SU-DHL-6 (cell line): ENCODE measurements at regions not wholly inside any gene's neighbourhood (a gene's known extent, or its start where the extent isn't known, plus 50 kb on each side); places are given as distances from the start of the nearest gene placed in this dataset.

Experiments
- H2AFZ ChIP-seq: fragments of 200-600 bp; sonication (generic); 2 replicates; pipeline ENCODE4 v1.6.1; 2014; ENCODE audit warnings: low read depth, mild to moderate bottlenecking, moderate library complexity, mixed read lengths, antibody characterized with exemption, low read length; ENCODE audit not compliant: severe bottlenecking
- H3F3A ChIP-seq: fragments of 200-600 bp; shearing (Covaris generic); 2 replicates; pipeline ENCODE4 v1.6.0; 2016; ENCODE audit warnings: antibody characterized with exemption, mild to moderate bottlenecking; ENCODE audit not compliant: insufficient read depth
- H3K27ac ChIP-seq: fragments of 200-600 bp; sonication (generic); 2 replicates; pipeline ENCODE4 v1.5.1; 2016; ENCODE audit warnings: low read depth, mild to moderate bottlenecking, low read length, moderate library complexity, mixed read lengths
- H3K27me3 ChIP-seq: fragments of 200-600 bp; sonication (generic), shearing (Covaris generic); 2 replicates; pipeline ENCODE4 v1.6.0; 2014; ENCODE audit warnings: mild to moderate bottlenecking, low read length
- H3K36me3 ChIP-seq: fragments of 200-600 bp; sonication (generic); 2 replicates; pipeline ENCODE4 v1.6.1; 2014; ENCODE audit warnings: mild to moderate bottlenecking, low read length, mixed read lengths
- H3K4me2 ChIP-seq: fragments of 300-600, 200-600 bp; shearing (Covaris generic), sonication (generic); 2 replicates; pipeline ENCODE4 v1.6.0; 2014; ENCODE audit warnings: low read length, low read depth, mild to moderate bottlenecking; ENCODE audit not compliant: poor library complexity, severe bottlenecking
- H3K4me3 ChIP-seq: fragments of 200-600 bp; sonication (generic); 2 replicates; pipeline ENCODE4 v1.5.1; 2014; ENCODE audit warnings: antibody characterized with exemption, low read length, mild to moderate bottlenecking, mixed read lengths; ENCODE audit not compliant: insufficient read depth, poor library complexity, severe bottlenecking
- H3K79me2 ChIP-seq: fragments of 200-600 bp; sonication (generic); 2 replicates; pipeline ENCODE4 v1.6.1; 2014; ENCODE audit warnings: mild to moderate bottlenecking, low read length, moderate library complexity; ENCODE audit not compliant: insufficient read depth
- H3K9ac ChIP-seq: fragments of 200-600 bp; sonication (generic); 2 replicates; pipeline ENCODE4 v1.7.0; 2014; ENCODE audit warnings: mild to moderate bottlenecking, low read length
- H3K9me2 ChIP-seq: fragments of 200-600 bp; sonication (generic); replicated peaks from 2 replicates; pipeline ENCODE4 v1.6.1; 2014; ENCODE audit warnings: low read length; ENCODE audit not compliant: insufficient read depth
- H3K9me3 ChIP-seq: fragments of 200-600 bp; sonication (generic); 2 replicates; pipeline ENCODE4 v1.6.1; 2014; ENCODE audit warnings: low read length, mixed read lengths; ENCODE audit not compliant: insufficient read depth
- H4K20me1 ChIP-seq: fragments of 200-600 bp; sonication (generic); 2 replicates; pipeline ENCODE4 v1.6.1; 2014; ENCODE audit warnings: low read depth, mild to moderate bottlenecking, antibody characterized with exemption, low read length, moderate library complexity, mixed read lengths
- EZH2phosphoT487 ChIP-seq: fragments of 200-600 bp; sonication (generic), shearing (Covaris generic); conservative IDR thresholded peaks from 2 replicates; pipeline ENCODE4 v1.6.1; 2018; ENCODE audit warnings: mild to moderate bottlenecking, antibody characterized with exemption, low read length, moderate library complexity, mixed read lengths
- TF ChIP-seq, protein P1 (sequence below): fragments of 200-600 bp; sonication (generic); IDR thresholded peaks from one replicate; pipeline ENCODE4 v1.5.1; 2017; ENCODE audit warnings: antibody characterized with exemption, mild to moderate bottlenecking, low read length, moderate library complexity; ENCODE audit not compliant: insufficient read depth, poor library complexity, severe bottlenecking

GRCh38 chr4:30808276-30808675 lies 88.1 kb downstream of the PCDH7 start:
- TF ChIP-seq, protein P1, sequence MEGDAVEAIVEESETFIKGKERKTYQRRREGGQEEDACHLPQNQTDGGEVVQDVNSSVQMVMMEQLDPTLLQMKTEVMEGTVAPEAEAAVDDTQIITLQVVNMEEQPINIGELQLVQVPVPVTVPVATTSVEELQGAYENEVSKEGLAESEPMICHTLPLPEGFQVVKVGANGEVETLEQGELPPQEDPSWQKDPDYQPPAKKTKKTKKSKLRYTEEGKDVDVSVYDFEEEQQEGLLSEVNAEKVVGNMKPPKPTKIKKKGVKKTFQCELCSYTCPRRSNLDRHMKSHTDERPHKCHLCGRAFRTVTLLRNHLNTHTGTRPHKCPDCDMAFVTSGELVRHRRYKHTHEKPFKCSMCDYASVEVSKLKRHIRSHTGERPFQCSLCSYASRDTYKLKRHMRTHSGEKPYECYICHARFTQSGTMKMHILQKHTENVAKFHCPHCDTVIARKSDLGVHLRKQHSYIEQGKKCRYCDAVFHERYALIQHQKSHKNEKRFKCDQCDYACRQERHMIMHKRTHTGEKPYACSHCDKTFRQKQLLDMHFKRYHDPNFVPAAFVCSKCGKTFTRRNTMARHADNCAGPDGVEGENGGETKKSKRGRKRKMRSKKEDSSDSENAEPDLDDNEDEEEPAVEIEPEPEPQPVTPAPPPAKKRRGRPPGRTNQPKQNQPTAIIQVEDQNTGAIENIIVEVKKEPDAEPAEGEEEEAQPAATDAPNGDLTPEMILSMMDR = no peak
- TF ChIP-seq EZH2phosphoT487 = no peak
- H3K36me3 ChIP-seq = no peaks in the 10 kb centered on the region
- H3K27ac ChIP-seq = no peak overlapping the region
- no peaks in the 10 kb centered on the region for H3F3A ChIP-seq
- no peaks in the 10 kb centered on the region for H3K27me3 ChIP-seq
- no peaks in the 10 kb centered on the region for H3K9me3 ChIP-seq
- H3K9me2 ChIP-seq = no peaks in the 10 kb centered on the region
- H3K9ac ChIP-seq = no peak overlapping the region
- no peaks in the 10 kb centered on the region for H4K20me1 ChIP-seq
- H3K4me2 ChIP-seq = no peak overlapping the region
- H3K79me2 ChIP-seq = no peaks in the 10 kb centered on the region
- no peak overlapping the region for H2AFZ ChIP-seq
- H3K4me3 ChIP-seq = no peak overlapping the region

DNA sequence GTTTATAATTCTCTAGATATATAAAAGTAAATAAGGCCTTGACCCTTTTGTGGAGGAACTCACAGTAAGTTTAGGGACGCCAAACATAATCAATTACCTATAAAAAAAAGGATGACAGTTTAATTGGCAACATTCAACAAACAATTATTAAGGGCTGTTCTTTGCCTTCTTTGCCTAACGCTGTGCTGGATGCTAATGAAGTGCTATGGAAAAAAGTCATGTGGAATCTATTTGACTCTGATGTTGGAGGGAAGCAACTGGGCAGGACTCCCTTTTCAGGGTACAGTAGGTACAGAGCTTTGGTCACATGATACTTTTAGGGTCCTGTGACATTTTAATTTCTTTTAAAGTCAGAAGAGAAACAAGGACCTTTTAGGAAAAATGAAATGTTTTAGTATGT lies 91.1 kb downstream of the PCDH7 start:
- no peak overlapping the region for H3K27ac ChIP-seq
- H2AFZ ChIP-seq = no peak overlapping the region
- no peak for TF ChIP-seq EZH2phosphoT487
- TF ChIP-seq, protein P1 = no peak

DNA sequence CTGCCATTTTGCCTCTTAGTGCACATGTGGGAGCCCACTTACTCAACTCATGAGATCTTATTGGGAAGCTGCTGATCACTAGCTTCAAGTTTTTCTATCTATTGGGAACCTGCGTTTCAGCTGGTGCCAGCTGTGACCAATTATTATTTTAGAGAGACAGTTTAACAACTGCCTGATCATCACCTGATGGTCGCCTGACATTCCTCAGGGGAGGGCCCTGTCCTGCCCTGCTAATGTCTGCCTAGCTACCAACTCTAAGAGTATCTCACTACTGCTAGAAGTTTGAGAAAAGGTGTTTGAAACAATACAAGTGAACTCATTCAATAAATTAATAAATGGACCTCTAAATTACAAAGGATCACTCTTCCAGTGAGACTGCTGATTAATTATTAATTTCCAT lies 95.5 kb downstream of the PCDH7 start:
- no peak overlapping the region for H3K27ac ChIP-seq
- H3K36me3 ChIP-seq = no peaks in the 10 kb centered on the region
- H3K9me2 ChIP-seq = no peaks in the 10 kb centered on the region
- no peak overlapping the region for H3K9ac ChIP-seq
- H4K20me1 ChIP-seq = no peaks in the 10 kb centered on the region
- no peaks in the 10 kb centered on the region for H3K9me3 ChIP-seq
- no peak overlapping the region for H3K4me2 ChIP-seq
- TF ChIP-seq, protein P1 = no peak
- no peak for TF ChIP-seq EZH2phosphoT487
- no peaks in the 10 kb centered on the region for H3K27me3 ChIP-seq
- H3K79me2 ChIP-seq = no peaks in the 10 kb centered on the region
- no peaks in the 10 kb centered on the region for H3F3A ChIP-seq
- H3K4me3 ChIP-seq = no peak overlapping the region
- no peak overlapping the region for H2AFZ ChIP-seq

More for the DNA sequence above, 91.1 kb downstream of the PCDH7 start:
- H3K4me2 ChIP-seq = no peak overlapping the region
- no peaks in the 10 kb centered on the region for H3F3A ChIP-seq
- H3K9ac ChIP-seq = no peak overlapping the region
- no peaks in the 10 kb centered on the region for H3K36me3 ChIP-seq
- no peaks in the 10 kb centered on the region for H4K20me1 ChIP-seq
- H3K27me3 ChIP-seq = no peaks in the 10 kb centered on the region
- H3K4me3 ChIP-seq = no peak overlapping the region
- H3K79me2 ChIP-seq = no peaks in the 10 kb centered on the region
- no peaks in the 10 kb centered on the region for H3K9me2 ChIP-seq
- H3K9me3 ChIP-seq = no peaks in the 10 kb centered on the region

- Histone ChIP-seq H3K27ac (no peak overlapping the region), H3K9me2 (no peaks in the 10 kb centered on the region), H2AFZ (no peak overlapping the region), H3K36me3 (no peaks in the 10 kb centered on the region), H3K4me3 (no peak overlapping the region), H3K9ac (no peak overlapping the region), H3K4me2 (no peak overlapping the region), H3K9me3 (no peaks in the 10 kb centered on the region), H3K79me2 (no peaks in the 10 kb centered on the region), H3K27me3 (no peaks in the 10 kb centered on the region), H3F3A (no peaks in the 10 kb centered on the region), H4K20me1 (no peaks in the 10 kb centered on the region)
- TF ChIP-seq, protein P1 = no peak
- no peak for TF ChIP-seq EZH2phosphoT487
Observed at GRCh38 chr4:30817447-30817846, 97.3 kb downstream of the PCDH7 start.
